Liver (tissue), 8 donors: ENCODE measurements at regions not wholly inside any gene's neighbourhood (a gene's known extent, or its start where the extent isn't known, plus 50 kb on each side); places are given as distances from the start of the nearest gene placed in this dataset.

Source experiments
- DNase-seq: peaks from one replicate; pipeline ENCODE4 v3.0.0-alpha.2; 2017; ENCODE audit warnings: low spot score
- H3K27ac ChIP-seq, 2 donors: one replicate each; pipeline ENCODE4 v1.7.0; 2013; ENCODE audit warnings: inconsistent platforms in 2 of 2, low read length in 2 of 2, control low read depth in 1 of 2, low read depth in 1 of 2, mild to moderate bottlenecking in 1 of 2
- H3K27me3 ChIP-seq, 4 donors: one replicate each; pipeline versions ENCODE4 v1.6.1 to v1.7.0; 2013; ENCODE audit warnings: low read length in 3 of 4, inconsistent platforms in 1 of 4, mild to moderate bottlenecking in 1 of 4, moderate library complexity in 1 of 4; ENCODE audit not compliant: control insufficient read depth in 4 of 4, insufficient read depth in 4 of 4
- H3K36me3 ChIP-seq, 4 donors: one replicate each; pipeline versions ENCODE4 v1.6.1 to v1.7.0; 2013; ENCODE audit warnings: low read length in 3 of 4, mild to moderate bottlenecking in 3 of 4, low read depth in 1 of 4, moderate library complexity in 1 of 4; ENCODE audit not compliant: control insufficient read depth in 4 of 4, insufficient read depth in 3 of 4
- H3K4me1 ChIP-seq, 4 donors: one replicate each; pipeline versions ENCODE4 v1.6.1 to v1.7.0; 2013; ENCODE audit warnings: low read length in 3 of 4, mild to moderate bottlenecking in 3 of 4, moderate library complexity in 1 of 4; ENCODE audit not compliant: control insufficient read depth in 4 of 4, insufficient read depth in 4 of 4
- H3K4me3 ChIP-seq, 3 donors: one replicate each; pipeline versions ENCODE4 v1.6.1 to v1.7.0; 2013; ENCODE audit warnings: low read length in 3 of 3, control low read depth in 1 of 3, low read depth in 1 of 3, mild to moderate bottlenecking in 1 of 3
- H3K9ac ChIP-seq, 2 donors: one replicate each; pipeline ENCODE4 v1.7.0; 2013; ENCODE audit warnings: low read length in 2 of 2, mild to moderate bottlenecking in 2 of 2, moderate library complexity in 2 of 2, control low read depth in 1 of 2, low read depth in 1 of 2
- H3K9me3 ChIP-seq, 4 donors: one replicate each; pipeline versions ENCODE4 v1.6.1 to v1.7.0; 2013; ENCODE audit warnings: low read length in 3 of 4; ENCODE audit not compliant: control insufficient read depth in 4 of 4
- ATF3 ChIP-seq: IDR thresholded peaks from 2 replicates; pipeline ENCODE4 v1.6.1; 2016; ENCODE audit warnings: antibody characterized with exemption
- CTCF ChIP-seq: fragments of 150-350 bp; IDR thresholded peaks from 2 replicates; pipeline ENCODE4 v1.5.1; 2017; ENCODE audit warnings: improper control_type of control experiment, low read depth, low read length; ENCODE audit not compliant: missing input control
- EGR1 ChIP-seq, 2 donors: IDR thresholded peaks; 2 replicates each; pipeline ENCODE4 v1.6.1; 2016 to 2018; ENCODE audit warnings: antibody characterized with exemption in 2 of 2, low read depth in 2 of 2
- FOXA1 ChIP-seq: IDR thresholded peaks from 2 replicates; pipeline ENCODE4 v1.6.1; 2016; ENCODE audit warnings: antibody characterized with exemption
- FOXA2 ChIP-seq: IDR thresholded peaks from 2 replicates; pipeline ENCODE4 v1.6.1; 2016; ENCODE audit warnings: antibody characterized with exemption
- GABPA ChIP-seq, 2 donors: IDR thresholded peaks in 1 of 2; conservative IDR thresholded peaks in 1 of 2; 2 replicates each; pipeline ENCODE4 v1.6.1; 2016; ENCODE audit warnings: antibody characterized with exemption in 2 of 2, mild to moderate bottlenecking in 1 of 2, moderate library complexity in 1 of 2
- HNF4A ChIP-seq, 2 donors: conservative IDR thresholded peaks; 2 replicates each; pipeline ENCODE4 v1.6.1; 2016; ENCODE audit warnings: antibody characterized with exemption in 2 of 2, mild to moderate bottlenecking in 2 of 2
- HNF4G ChIP-seq: IDR thresholded peaks from 2 replicates; pipeline ENCODE4 v1.6.1; 2016; ENCODE audit warnings: antibody characterized with exemption
- JUND ChIP-seq, 2 donors: IDR thresholded peaks; 2 replicates each; pipeline ENCODE4 v1.6.1; 2016; ENCODE audit warnings: antibody characterized with exemption in 2 of 2
- MAX ChIP-seq: IDR thresholded peaks from 2 replicates; pipeline ENCODE4 v1.6.1; 2016; ENCODE audit warnings: antibody characterized with exemption
- NR2F2 ChIP-seq: IDR thresholded peaks from 2 replicates; pipeline ENCODE4 v1.6.1; 2016; ENCODE audit warnings: antibody characterized with exemption
- RAD21 ChIP-seq, 2 donors: IDR thresholded peaks; 2 replicates each; pipeline ENCODE4 v1.6.1; 2016; ENCODE audit warnings: antibody characterized with exemption in 2 of 2, mild to moderate bottlenecking in 2 of 2
- REST ChIP-seq: IDR thresholded peaks from 2 replicates; pipeline ENCODE4 v1.6.1; 2016; ENCODE audit warnings: antibody characterized with exemption, mild to moderate bottlenecking
- RXRA ChIP-seq, 2 donors: IDR thresholded peaks; 2 replicates each; pipeline ENCODE4 v1.6.1; 2017 to 2018; ENCODE audit warnings: antibody characterized with exemption in 2 of 2, mild to moderate bottlenecking in 1 of 2
- SP1 ChIP-seq: IDR thresholded peaks from 2 replicates; pipeline ENCODE4 v1.6.1; 2018; ENCODE audit warnings: antibody characterized with exemption, mild to moderate bottlenecking
- TAF1 ChIP-seq: conservative IDR thresholded peaks from 2 replicates; pipeline ENCODE4 v1.6.1; 2016; ENCODE audit warnings: antibody characterized with exemption, mild to moderate bottlenecking
- YY1 ChIP-seq: IDR thresholded peaks from 2 replicates; pipeline ENCODE4 v1.6.1; 2016; ENCODE audit warnings: antibody characterized with exemption, mild to moderate bottlenecking
- ZBTB33 ChIP-seq: IDR thresholded peaks from 2 replicates; pipeline ENCODE4 v1.6.1; 2016; ENCODE audit warnings: antibody characterized with exemption
- WGBS: extraction: QIAGEN DNeasy Blood & Tissue Kit; methylation state at CpG from one replicate; pipeline ENCODE4 v1.1.7; 2013; 5-methylcytosine and 5-hydroxymethylcytosine counted together
- donor health status: healthy.
- donor health status: healthy.
- donor health status: healthy.
- donor health status: healthy.
- donor health status: healthy.

- Histone ChIP-seq H3K9ac (no peak overlapping the region), H3K4me3 (no peak overlapping the region), H3K36me3 (no peaks in the 10 kb centered on the region), H3K27ac (no peak overlapping the region), H3K4me1 (no peaks in the 10 kb centered on the region), H3K9me3 (peaks cover 4 to 11% (median 5%) of the 10 kb centered on the region in 4 donors), H3K27me3 (no peaks in the 10 kb centered on the region)
- no peak for DNase-seq
- no peak for TF ChIP-seq FOXA1
- no peak for TF ChIP-seq MAX
- TF ChIP-seq CTCF, result no peak
- no peak for TF ChIP-seq JUND (IDR thresholded peaks at IDR 0.05)
- TF ChIP-seq NR2F2, result no peak
- no peak for TF ChIP-seq ZBTB33
- no peak for TF ChIP-seq REST
- no peak for TF ChIP-seq SP1
- no peak for TF ChIP-seq HNF4G
- TF ChIP-seq TAF1, result no peak
- TF ChIP-seq ATF3, result no peak
- TF ChIP-seq EGR1 (IDR thresholded peaks at IDR 0.05; ENCODE audit: low read depth in 2 of 2), result no peak
- no peak for TF ChIP-seq RXRA (IDR thresholded peaks at IDR 0.05)
- TF ChIP-seq FOXA2, result no peak
- TF ChIP-seq GABPA (IDR thresholded peaks at IDR 0.05 in 1 of 2, conservative IDR thresholded peaks at IDR 0.05 in 1 of 2), result no peak
- no peak for TF ChIP-seq HNF4A (conservative IDR thresholded peaks at IDR 0.05)
- no peak for TF ChIP-seq YY1
- no peak for TF ChIP-seq RAD21 (IDR thresholded peaks at IDR 0.05)
- 61% methylated on average over 1 of the region's 1 CpG for WGBS
Observed at GRCh38 chr3:3618623-3619022, 180.6 kb upstream of the LRRN1 start.

- H3K36me3 ChIP-seq, result no peaks in the 10 kb centered on the region
- TF ChIP-seq FOXA1 (no peak), SP1 (no peak), MAX (no peak), ATF3 (no peak), EGR1 (IDR thresholded peaks at IDR 0.05; ENCODE audit: low read depth in 2 of 2) (no peak), HNF4A (conservative IDR thresholded peaks at IDR 0.05) (no peak), TAF1 (no peak), FOXA2 (no peak), RAD21 (IDR thresholded peaks at IDR 0.05) (no peak), ZBTB33 (no peak), CTCF (no peak)
- H3K27me3 ChIP-seq, result no peaks in the 10 kb centered on the region
- H3K9ac ChIP-seq, result no peak overlapping the region
- no peaks in the 10 kb centered on the region for H3K9me3 ChIP-seq
- no peak overlapping the region for H3K4me3 ChIP-seq
- no peak for DNase-seq
- H3K4me1 ChIP-seq, result no peaks in the 10 kb centered on the region
- no peak overlapping the region for H3K27ac ChIP-seq
- WGBS, result 77% methylated on average over 3 of the region's 3 CpGs
Observed at GRCh38 chr3:3615533-3615932, 183.7 kb upstream of the LRRN1 start.
